GM12878 (cell line): ENCODE measurements at regions not wholly inside any gene's neighbourhood (a gene's known extent, or its start where the extent isn't known, plus 50 kb on each side); places are given as distances from the start of the nearest gene placed in this dataset.

Experiments
- BCL11A ChIP-seq: IDR thresholded peaks from 2 replicates; pipeline ENCODE4 v1.6.1; 2011; ENCODE audit warnings: low read depth, low read length
- EP300 ChIP-seq, 2 experiments: fragments of 150-350 bp in 1 of 2; IDR thresholded peaks; 2 replicates each; pipeline ENCODE4 v1.6.1; 2011 to 2012; ENCODE audit warnings: low read depth in 2 of 2, low read length in 2 of 2, borderline replicate concordance in 1 of 2, improper control_type of control experiment in 1 of 2, inconsistent platforms in 1 of 2; ENCODE audit not compliant: control insufficient read depth in 1 of 2
- MYC ChIP-seq: IDR thresholded peaks from 2 replicates; pipeline ENCODE4 v1.6.1; 2011; ENCODE audit warnings: mild to moderate bottlenecking, low read length, moderate library complexity, inconsistent platforms; ENCODE audit not compliant: insufficient read depth, insufficient replicate concordance, insufficient read length, severe bottlenecking
- NBN ChIP-seq: fragments of 450-650 bp; IDR thresholded peaks from 2 replicates; pipeline ENCODE4 v1.6.1; 2016
- PAX8 ChIP-seq: fragments of 450-650 bp; IDR thresholded peaks from 2 replicates; pipeline ENCODE4 v1.6.1; 2017; ENCODE audit warnings: mild to moderate bottlenecking, moderate library complexity
- POLR2AphosphoS5 ChIP-seq: IDR thresholded peaks from 2 replicates; pipeline ENCODE4 v1.6.1; 2011; ENCODE audit warnings: mild to moderate bottlenecking, low read length, inconsistent platforms
- TAF1 ChIP-seq: IDR thresholded peaks from 2 replicates; pipeline ENCODE4 v1.6.1; 2011; ENCODE audit warnings: mild to moderate bottlenecking, low read depth, low read length, borderline replicate concordance
- TCF12 ChIP-seq: IDR thresholded peaks from 2 replicates; pipeline ENCODE4 v1.6.1; 2011; ENCODE audit warnings: low read depth, mild to moderate bottlenecking, low read length
- YY1 ChIP-seq: IDR thresholded peaks from 2 replicates; pipeline ENCODE4 v1.6.1; 2011; ENCODE audit warnings: low read depth, mild to moderate bottlenecking, low read length
- ZSCAN29 ChIP-seq: fragments of 450-650 bp; IDR thresholded peaks from 2 replicates; pipeline ENCODE4 v1.6.1; 2017; ENCODE audit warnings: mild to moderate bottlenecking, moderate library complexity
- TF ChIP-seq, protein P1 (sequence below): fragments of 450-650 bp; IDR thresholded peaks from 2 replicates; pipeline ENCODE4 v1.6.1; 2017; ENCODE audit warnings: mild to moderate bottlenecking, low read depth, inconsistent platforms; ENCODE audit not compliant: poor library complexity, severe bottlenecking
- TF ChIP-seq, protein P2 (sequence below): IDR thresholded peaks from 2 replicates; pipeline ENCODE4 v1.6.1; 2012; ENCODE audit warnings: mild to moderate bottlenecking, low read depth, low read length
- TF ChIP-seq, protein P3 (sequence below), 3 experiments: IDR thresholded peaks in 2 of 3; conservative IDR thresholded peaks in 1 of 3; 2 replicates each; pipeline ENCODE4 v1.5.1; 2011; ENCODE audit warnings: low read depth in 3 of 3, low read length in 3 of 3, mild to moderate bottlenecking in 3 of 3, control low read depth in 2 of 3, moderate library complexity in 2 of 3, inconsistent platforms in 1 of 3, mixed read lengths in 1 of 3; ENCODE audit not compliant: control insufficient read depth in 2 of 3, insufficient read depth in 1 of 3; ENCODE audit errors: extremely low read depth in 1 of 3
- TF ChIP-seq, protein P4 (sequence below): IDR thresholded peaks from 2 replicates; pipeline ENCODE4 v1.6.1; 2011; ENCODE audit warnings: low read depth, low read length, improper control_type of control experiment, borderline replicate concordance

DNA sequence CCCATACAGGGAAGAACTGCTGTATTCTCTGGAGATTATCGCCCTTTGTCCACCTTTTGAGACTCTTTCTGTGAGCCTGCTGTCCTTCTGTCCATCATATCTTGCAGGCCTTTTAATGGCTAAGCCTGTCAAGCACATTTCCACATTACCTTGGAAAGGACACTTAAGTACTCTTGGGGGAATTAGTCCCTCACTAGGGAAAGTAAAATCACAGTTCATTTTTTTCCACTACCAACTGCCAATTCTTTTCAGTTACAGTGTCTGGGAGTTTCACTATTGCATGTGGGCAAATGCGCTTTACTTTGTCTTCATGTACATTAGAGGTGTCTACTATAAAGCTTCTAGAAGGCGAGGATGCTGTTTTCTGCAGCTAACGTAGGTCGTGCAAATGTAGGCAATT lies 242.1 kb downstream of the NSUN3 start:
- TF ChIP-seq, protein P1, sequence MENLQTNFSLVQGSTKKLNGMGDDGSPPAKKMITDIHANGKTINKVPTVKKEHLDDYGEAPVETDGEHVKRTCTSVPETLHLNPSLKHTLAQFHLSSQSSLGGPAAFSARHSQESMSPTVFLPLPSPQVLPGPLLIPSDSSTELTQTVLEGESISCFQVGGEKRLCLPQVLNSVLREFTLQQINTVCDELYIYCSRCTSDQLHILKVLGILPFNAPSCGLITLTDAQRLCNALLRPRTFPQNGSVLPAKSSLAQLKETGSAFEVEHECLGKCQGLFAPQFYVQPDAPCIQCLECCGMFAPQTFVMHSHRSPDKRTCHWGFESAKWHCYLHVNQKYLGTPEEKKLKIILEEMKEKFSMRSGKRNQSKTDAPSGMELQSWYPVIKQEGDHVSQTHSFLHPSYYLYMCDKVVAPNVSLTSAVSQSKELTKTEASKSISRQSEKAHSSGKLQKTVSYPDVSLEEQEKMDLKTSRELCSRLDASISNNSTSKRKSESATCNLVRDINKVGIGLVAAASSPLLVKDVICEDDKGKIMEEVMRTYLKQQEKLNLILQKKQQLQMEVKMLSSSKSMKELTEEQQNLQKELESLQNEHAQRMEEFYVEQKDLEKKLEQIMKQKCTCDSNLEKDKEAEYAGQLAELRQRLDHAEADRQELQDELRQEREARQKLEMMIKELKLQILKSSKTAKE, result no peak
- TF ChIP-seq MYC, result no peak
- TF ChIP-seq YY1, result no peak
- TF ChIP-seq NBN, result no peak
- TF ChIP-seq, protein P2, sequence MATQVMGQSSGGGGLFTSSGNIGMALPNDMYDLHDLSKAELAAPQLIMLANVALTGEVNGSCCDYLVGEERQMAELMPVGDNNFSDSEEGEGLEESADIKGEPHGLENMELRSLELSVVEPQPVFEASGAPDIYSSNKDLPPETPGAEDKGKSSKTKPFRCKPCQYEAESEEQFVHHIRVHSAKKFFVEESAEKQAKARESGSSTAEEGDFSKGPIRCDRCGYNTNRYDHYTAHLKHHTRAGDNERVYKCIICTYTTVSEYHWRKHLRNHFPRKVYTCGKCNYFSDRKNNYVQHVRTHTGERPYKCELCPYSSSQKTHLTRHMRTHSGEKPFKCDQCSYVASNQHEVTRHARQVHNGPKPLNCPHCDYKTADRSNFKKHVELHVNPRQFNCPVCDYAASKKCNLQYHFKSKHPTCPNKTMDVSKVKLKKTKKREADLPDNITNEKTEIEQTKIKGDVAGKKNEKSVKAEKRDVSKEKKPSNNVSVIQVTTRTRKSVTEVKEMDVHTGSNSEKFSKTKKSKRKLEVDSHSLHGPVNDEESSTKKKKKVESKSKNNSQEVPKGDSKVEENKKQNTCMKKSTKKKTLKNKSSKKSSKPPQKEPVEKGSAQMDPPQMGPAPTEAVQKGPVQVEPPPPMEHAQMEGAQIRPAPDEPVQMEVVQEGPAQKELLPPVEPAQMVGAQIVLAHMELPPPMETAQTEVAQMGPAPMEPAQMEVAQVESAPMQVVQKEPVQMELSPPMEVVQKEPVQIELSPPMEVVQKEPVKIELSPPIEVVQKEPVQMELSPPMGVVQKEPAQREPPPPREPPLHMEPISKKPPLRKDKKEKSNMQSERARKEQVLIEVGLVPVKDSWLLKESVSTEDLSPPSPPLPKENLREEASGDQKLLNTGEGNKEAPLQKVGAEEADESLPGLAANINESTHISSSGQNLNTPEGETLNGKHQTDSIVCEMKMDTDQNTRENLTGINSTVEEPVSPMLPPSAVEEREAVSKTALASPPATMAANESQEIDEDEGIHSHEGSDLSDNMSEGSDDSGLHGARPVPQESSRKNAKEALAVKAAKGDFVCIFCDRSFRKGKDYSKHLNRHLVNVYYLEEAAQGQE, result no peak
- TF ChIP-seq TCF12, result no peak
- no peak for TF ChIP-seq TAF1
- TF ChIP-seq ZSCAN29, result no peak
- TF ChIP-seq EP300 (IDR thresholded peaks at IDR 0.05; ENCODE audit: borderline replicate concordance in 1 of 2, control insufficient read depth in 1 of 2, low read depth in 2 of 2, low read length in 2 of 2), result no peak
- TF ChIP-seq, protein P3, sequence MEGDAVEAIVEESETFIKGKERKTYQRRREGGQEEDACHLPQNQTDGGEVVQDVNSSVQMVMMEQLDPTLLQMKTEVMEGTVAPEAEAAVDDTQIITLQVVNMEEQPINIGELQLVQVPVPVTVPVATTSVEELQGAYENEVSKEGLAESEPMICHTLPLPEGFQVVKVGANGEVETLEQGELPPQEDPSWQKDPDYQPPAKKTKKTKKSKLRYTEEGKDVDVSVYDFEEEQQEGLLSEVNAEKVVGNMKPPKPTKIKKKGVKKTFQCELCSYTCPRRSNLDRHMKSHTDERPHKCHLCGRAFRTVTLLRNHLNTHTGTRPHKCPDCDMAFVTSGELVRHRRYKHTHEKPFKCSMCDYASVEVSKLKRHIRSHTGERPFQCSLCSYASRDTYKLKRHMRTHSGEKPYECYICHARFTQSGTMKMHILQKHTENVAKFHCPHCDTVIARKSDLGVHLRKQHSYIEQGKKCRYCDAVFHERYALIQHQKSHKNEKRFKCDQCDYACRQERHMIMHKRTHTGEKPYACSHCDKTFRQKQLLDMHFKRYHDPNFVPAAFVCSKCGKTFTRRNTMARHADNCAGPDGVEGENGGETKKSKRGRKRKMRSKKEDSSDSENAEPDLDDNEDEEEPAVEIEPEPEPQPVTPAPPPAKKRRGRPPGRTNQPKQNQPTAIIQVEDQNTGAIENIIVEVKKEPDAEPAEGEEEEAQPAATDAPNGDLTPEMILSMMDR (IDR thresholded peaks at IDR 0.05 in 2 of 3, conservative IDR thresholded peaks at IDR 0.05 in 1 of 3; ENCODE audit: control insufficient read depth in 2 of 3, extremely low read depth in 1 of 3, insufficient read depth in 1 of 3, low read depth in 3 of 3, low read length in 3 of 3), result no peak
- no peak for TF ChIP-seq BCL11A
- no peak for TF ChIP-seq POLR2AphosphoS5
- TF ChIP-seq PAX8, result no peak
- TF ChIP-seq, protein P4, sequence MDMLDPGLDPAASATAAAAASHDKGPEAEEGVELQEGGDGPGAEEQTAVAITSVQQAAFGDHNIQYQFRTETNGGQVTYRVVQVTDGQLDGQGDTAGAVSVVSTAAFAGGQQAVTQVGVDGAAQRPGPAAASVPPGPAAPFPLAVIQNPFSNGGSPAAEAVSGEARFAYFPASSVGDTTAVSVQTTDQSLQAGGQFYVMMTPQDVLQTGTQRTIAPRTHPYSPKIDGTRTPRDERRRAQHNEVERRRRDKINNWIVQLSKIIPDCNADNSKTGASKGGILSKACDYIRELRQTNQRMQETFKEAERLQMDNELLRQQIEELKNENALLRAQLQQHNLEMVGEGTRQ, result no peak
